BJ (cell line): ENCODE measurements at regions not wholly inside any gene's neighbourhood (a gene's known extent, or its start where the extent isn't known, plus 50 kb on each side); places are given as distances from the start of the nearest gene placed in this dataset.

Experiments used
- CTCF ChIA-PET: fragments of 350-600 bp; formaldehyde crosslinking; extraction: SDS; loops from one replicate; lab custom pipeline; 2021; ENCODE audit warnings: antibody characterized with exemption, inconsistent platforms; lab: Yijun Ruan, JAX
- POLR2A ChIA-PET: fragments of 300-600 bp; sonication (Branson Sonifier 250); formaldehyde crosslinking; extraction: SDS; loops from one replicate; lab custom pipeline; 2021; ENCODE audit warnings: antibody characterized with exemption; lab: Charles Lee
- DNase-seq: peaks from one replicate; pipeline ENCODE4 v3.0.0-alpha.2; 2011; ENCODE audit warnings: low read depth
- H3K27me3 ChIP-seq: 2 replicates; pipeline ENCODE4 v1.6.0; 2011; ENCODE audit warnings: low read length; ENCODE audit not compliant: control insufficient read depth, insufficient read depth
- H3K36me3 ChIP-seq: 2 replicates; pipeline ENCODE4 v1.5.1; 2011; ENCODE audit warnings: low read length; ENCODE audit not compliant: control insufficient read depth, insufficient read depth
- H3K4me3 ChIP-seq: 2 replicates; pipeline ENCODE4 v1.5.1; 2011; ENCODE audit warnings: low read depth, mild to moderate bottlenecking, control low read depth, low read length
- CTCF ChIP-seq: IDR thresholded peaks from 2 replicates; pipeline ENCODE4 v1.5.1; 2011; ENCODE audit warnings: low read depth, mild to moderate bottlenecking, control low read depth, inconsistent platforms, low read length, moderate library complexity; ENCODE audit not compliant: insufficient read depth

- Histone ChIP-seq H3K36me3 (no peaks in the 10 kb centered on the region), H3K4me3 (no peak overlapping the region), H3K27me3 (no peaks in the 10 kb centered on the region)
- ChIA-PET POLR2A (no interaction called here), CTCF (no interaction called here)
- TF ChIP-seq CTCF: no peak
- DNase-seq: no peak
Observed at GRCh38 chr11:127620671-127621070, 620.1 kb upstream of the KIRREL3 start.

GRCh38 chr11:127619946-127620345, 619.4 kb upstream of the KIRREL3 start:
- H3K36me3 ChIP-seq: no peaks in the 10 kb centered on the region
- CTCF ChIA-PET: no interaction called here
- H3K4me3 ChIP-seq: no peak overlapping the region
- POLR2A ChIA-PET: no interaction called here
- DNase-seq: no peak
- TF ChIP-seq CTCF: no peak
- no peaks in the 10 kb centered on the region for H3K27me3 ChIP-seq

- H3K36me3 ChIP-seq: no peaks in the 10 kb centered on the region
- TF ChIP-seq CTCF: no peak
- no peaks in the 10 kb centered on the region for H3K27me3 ChIP-seq
- no peak for DNase-seq
- CTCF ChIA-PET: no interaction called here
- H3K4me3 ChIP-seq: no peak overlapping the region
- POLR2A ChIA-PET: no interaction called here
Observed at GRCh38 chr11:127618721-127619120, 618.2 kb upstream of the KIRREL3 start.

- TF ChIP-seq CTCF: no peak
- H3K27me3 ChIP-seq: no peaks in the 10 kb centered on the region
- POLR2A ChIA-PET: no interaction called here
- CTCF ChIA-PET: no interaction called here
- no peak overlapping the region for H3K4me3 ChIP-seq
- no peaks in the 10 kb centered on the region for H3K36me3 ChIP-seq
- DNase-seq: no peak
Observed at GRCh38 chr11:127616158-127616557, 615.6 kb upstream of the KIRREL3 start.

GRCh38 chr11:127612607-127613006, 612.0 kb upstream of the KIRREL3 start:
- CTCF ChIA-PET: no interaction called here
- POLR2A ChIA-PET: no interaction called here
- DNase-seq: no peak
- no peak for TF ChIP-seq CTCF
- H3K27me3 ChIP-seq: no peaks in the 10 kb centered on the region
- no peak overlapping the region for H3K4me3 ChIP-seq
- no peaks in the 10 kb centered on the region for H3K36me3 ChIP-seq
